ENCODE measurements at regions not wholly inside any gene's neighbourhood (a gene's known extent, or its start where the extent isn't known, plus 50 kb on each side); places are given as distances from the start of the nearest gene placed in this dataset.
"Not testable (repeated sequence)": the region's sequence is repeated elsewhere in the genome, so short reads cannot be mapped to it uniquely, and the experiment has no call there.

DNA sequence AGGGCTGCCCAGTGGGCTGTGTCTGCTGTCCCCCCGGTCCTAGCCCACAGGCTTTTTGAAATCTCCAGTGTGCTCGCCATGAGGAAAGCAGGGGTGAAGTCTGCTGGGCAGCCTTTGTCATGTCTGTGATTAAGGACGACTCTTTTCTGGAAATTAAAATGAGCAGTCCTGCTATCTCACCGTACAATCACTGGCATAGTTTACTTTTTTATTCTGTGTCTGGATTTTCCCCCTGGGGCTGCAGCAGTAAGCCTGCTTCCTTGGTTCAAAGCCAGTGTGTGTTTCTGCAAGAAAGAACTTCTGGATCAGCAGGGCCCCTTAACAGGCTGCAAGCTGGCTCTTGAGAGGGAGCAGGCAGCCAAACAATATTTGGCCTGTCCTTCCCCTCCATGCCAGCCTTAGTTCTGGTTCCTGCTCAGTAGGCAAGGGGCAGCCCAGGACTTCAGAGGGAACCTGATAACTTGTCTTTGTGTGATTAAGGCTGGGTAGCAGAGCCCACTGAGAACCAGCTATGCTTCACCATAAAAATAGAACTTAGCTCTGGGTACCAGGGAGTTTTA, 310.1 kb upstream of the PLGLB2 start:
- not testable (repeated sequence) for DNase-seq (ENCODE audit: low spot score in 2 of 2); H3K4me3 Mint-ChIP-seq; H3K9me3 Mint-ChIP-seq; ATAC-seq (ENCODE audit: low read depth); H3K27me3 Mint-ChIP-seq; H3K4me1 Mint-ChIP-seq; H3K27ac Mint-ChIP-seq; H3K36me3 Mint-ChIP-seq

DNA sequence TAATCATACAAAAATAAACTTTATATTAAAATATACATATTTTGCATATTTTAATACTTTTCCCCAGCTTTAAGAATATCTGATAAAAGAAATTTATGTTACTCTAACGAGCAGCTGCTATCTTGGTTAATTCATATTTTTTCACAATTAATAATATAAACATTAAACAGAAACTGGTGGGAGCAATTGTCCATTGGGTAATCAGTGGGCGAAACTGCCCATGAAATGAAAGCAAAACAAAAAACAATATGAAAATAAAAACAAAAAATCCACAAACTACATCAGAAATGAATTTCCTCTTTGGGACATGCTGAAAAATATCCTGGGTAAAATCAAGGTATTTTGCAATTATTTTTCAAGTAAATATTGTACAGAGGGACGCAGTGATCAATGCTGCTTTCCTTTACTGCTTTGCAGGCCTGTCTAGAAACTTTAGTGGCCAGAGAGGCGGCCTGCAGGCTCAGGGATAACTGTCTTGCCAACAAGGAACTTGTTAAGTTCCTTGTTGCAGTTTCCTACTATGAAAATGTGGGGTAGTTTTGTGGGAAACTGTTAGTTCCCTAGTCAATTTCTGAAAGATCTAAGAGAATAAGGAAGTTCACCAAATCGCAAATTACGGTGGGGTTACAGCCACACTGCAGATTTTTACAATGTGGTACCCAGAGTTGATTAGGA, 309.0 kb upstream of the PLGLB2 start:
- H3K9me3 Mint-ChIP-seq; H3K27ac Mint-ChIP-seq; H3K27me3 Mint-ChIP-seq; DNase-seq (ENCODE audit: low spot score in 2 of 2); H3K4me3 Mint-ChIP-seq; H3K4me1 Mint-ChIP-seq; H3K36me3 Mint-ChIP-seq; ATAC-seq (ENCODE audit: low read depth): not testable (repeated sequence)

DNA sequence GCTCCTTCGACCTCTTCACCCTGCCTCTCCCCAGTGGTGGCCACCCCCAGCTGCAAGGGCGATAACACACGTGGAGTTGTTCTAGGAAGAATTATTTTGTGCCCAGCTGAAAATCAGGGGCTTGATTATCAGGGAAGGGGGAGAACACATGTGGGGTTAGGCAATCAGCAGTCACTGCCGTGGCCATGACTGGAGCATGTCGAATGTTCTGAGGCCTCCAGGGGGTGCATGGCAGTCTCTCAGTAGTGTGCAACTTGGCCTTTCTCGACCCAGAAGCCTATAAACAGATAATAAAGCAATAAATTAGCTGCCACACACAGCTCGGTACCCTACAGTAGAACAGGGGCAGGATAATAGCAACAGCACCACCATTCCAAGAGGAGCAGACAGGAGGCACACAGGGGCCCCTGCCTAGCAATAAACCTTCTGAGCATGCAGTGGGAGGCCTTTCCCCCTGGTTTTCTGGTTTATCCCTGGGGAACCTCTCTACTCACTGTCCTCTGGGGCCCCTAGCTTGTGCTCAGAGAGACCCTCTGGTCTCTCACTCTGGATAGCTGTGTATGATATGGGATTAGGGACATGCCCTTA, 308.2 kb upstream of the PLGLB2 start:
- H3K4me1 Mint-ChIP-seq; DNase-seq (ENCODE audit: low spot score in 2 of 2); H3K27ac Mint-ChIP-seq; ATAC-seq (ENCODE audit: low read depth); H3K4me3 Mint-ChIP-seq; H3K36me3 Mint-ChIP-seq; H3K9me3 Mint-ChIP-seq; H3K27me3 Mint-ChIP-seq: not testable (repeated sequence)

DNA sequence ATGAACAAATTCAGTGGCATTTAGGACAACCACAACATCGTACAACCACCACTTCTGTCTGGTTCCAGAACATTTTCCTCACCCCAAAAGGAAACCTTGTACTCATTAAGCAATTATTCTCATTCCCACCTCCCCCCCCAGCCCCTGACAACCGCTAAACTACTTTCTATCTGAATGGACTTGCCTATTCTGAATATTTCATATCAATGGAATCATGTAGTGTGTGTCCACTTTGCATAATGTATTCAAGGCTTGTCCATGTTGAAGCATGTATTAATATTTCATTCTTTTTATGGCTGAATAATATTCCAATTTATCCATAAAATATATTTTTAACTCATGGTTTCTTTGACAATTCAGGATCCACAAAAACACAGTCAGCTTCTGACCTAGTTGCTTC, 307.2 kb upstream of the PLGLB2 start:
- not testable (repeated sequence) for H3K36me3 Mint-ChIP-seq; H3K27ac Mint-ChIP-seq; DNase-seq (ENCODE audit: low spot score in 2 of 2); H3K9me3 Mint-ChIP-seq; H3K4me3 Mint-ChIP-seq; H3K27me3 Mint-ChIP-seq; H3K4me1 Mint-ChIP-seq; ATAC-seq (ENCODE audit: low read depth)

DNA sequence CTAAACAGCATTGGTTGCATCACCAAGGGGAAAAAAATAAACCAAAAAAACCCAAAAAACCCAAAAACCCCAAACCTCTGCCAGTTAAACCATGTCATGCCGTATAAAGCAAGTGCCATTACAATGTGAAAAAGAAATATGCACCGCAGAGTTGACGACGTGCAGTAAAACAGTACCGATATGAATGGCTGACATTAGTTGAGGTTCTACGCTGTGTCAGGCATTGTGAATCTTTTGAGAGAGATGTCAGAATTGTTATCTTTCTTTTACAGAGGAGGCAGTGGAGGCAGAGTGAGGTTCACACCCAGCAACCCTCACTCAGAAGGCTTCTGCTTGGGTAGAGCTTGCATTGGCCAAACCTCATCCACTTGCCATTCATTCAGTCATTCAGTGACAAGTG, 306.5 kb upstream of the PLGLB2 start:
- DNase-seq (ENCODE audit: low spot score in 2 of 2); H3K27ac Mint-ChIP-seq; H3K9me3 Mint-ChIP-seq; ATAC-seq (ENCODE audit: low read depth); H3K4me3 Mint-ChIP-seq; H3K27me3 Mint-ChIP-seq; H3K36me3 Mint-ChIP-seq; H3K4me1 Mint-ChIP-seq: not testable (repeated sequence)

DNA sequence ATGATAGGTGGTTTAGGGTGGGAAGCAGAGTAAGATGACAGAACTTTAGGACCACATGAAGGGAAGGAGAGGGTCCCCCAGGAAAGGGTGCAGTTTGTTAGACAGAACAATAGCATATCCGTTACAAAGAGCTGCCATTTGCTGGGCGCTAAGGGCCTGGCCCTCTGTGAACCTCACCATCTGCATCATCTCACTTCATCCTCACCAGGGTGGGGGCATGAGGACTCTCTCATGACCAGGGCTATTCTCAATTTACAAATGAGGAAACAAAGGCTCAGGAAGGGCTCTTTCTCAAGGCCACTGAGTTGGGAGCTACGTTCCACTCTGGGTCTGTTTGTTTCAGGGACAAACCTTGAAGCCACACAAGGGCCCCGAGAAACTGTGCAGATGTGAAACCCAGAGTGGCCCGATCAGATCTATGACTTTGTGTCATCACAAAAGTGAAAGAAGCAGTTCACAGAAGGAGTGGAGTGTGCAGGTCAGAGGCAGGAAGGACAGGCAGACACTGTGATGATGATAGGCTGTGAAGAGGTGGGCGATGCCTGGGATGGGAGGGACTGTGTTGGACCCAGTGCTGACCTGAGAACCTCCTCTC, 304.8 kb upstream of the PLGLB2 start:
- H3K4me3 Mint-ChIP-seq = not testable (repeated sequence)

DNA sequence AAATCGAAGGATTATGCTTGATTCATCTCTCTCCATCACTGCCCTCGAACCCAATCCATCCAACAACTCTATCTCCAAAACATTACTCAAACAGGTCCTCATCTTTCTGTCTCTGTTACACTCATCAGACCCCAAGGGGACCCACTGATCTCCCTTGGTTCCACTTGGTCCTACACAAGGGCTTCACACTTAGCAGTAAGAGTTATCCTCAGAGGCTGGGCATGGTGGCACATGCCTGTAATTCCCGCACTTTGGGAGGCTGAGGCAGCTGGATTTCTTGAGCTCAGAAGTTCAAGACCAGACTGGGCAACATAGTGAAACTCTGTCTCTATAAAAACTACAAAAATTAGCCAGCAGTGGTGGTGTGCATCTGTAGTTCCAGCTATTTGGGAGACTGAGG, 302.9 kb upstream of the PLGLB2 start:
- not testable (repeated sequence) for DNase-seq (ENCODE audit: low spot score in 2 of 2); H3K27me3 Mint-ChIP-seq; H3K27ac Mint-ChIP-seq; ATAC-seq (ENCODE audit: low read depth); H3K4me3 Mint-ChIP-seq; H3K4me1 Mint-ChIP-seq; H3K9me3 Mint-ChIP-seq; H3K36me3 Mint-ChIP-seq

More for the DNA sequence above, 304.8 kb upstream of the PLGLB2 start:
- H3K4me1 Mint-ChIP-seq; H3K27me3 Mint-ChIP-seq; ATAC-seq (ENCODE audit: low read depth); H3K27ac Mint-ChIP-seq; H3K9me3 Mint-ChIP-seq; H3K36me3 Mint-ChIP-seq; DNase-seq (ENCODE audit: low spot score in 2 of 2): not testable (repeated sequence)

DNA sequence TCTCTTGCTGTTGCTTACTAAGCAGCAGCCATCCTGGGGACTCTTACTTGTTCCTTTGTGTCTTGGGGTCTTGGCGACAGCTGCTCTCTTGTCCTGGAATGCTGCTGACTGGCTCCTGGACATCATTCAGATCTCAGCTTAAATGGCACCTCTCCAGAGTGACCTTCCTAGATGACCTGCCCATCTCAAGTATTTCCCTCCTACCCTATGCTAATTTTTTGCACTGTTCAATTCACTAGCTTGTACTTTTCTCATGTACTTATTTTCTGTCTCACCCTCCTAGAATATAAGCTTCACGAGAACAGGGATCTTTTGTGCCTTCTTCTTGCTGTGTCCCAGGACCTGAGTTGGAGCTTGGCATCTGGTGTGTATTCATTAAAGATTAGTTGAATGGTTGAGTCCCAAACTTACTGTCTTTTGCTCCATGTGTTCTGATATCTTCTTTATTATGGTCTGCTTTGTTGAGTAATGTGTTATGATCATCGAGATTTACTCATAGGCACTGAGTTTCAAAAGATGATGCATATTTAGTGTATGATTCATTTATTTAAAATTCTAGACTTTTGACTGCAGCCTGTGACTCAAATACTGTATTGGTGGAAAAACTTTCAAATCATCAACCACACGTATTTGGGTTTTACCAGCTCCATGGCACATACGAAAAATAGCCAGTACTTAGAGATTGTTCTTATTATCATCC, 302.1 kb upstream of the PLGLB2 start:
- H3K9me3 Mint-ChIP-seq; DNase-seq (ENCODE audit: low spot score in 2 of 2); H3K4me3 Mint-ChIP-seq; H3K27ac Mint-ChIP-seq; ATAC-seq (ENCODE audit: low read depth); H3K27me3 Mint-ChIP-seq; H3K36me3 Mint-ChIP-seq; H3K4me1 Mint-ChIP-seq: not testable (repeated sequence)

DNA sequence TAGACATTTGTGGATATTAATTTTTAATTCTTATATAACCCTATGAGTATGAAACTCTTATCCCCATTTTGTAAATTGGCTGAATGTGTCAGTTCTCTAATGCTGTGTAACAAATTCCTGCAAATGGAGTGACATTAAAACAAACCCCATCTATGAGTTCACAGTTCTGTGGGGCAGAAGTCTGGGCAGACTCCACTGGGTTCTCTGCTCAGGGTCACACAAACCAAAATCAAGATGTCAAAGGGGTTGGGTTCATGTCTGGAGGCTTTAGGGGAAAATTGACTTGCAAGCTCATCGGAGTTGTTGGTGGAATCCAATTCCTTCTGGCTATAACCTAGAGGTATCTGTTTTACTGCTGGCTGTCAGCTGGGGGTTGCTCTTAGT, 301.6 kb upstream of the PLGLB2 start:
- H3K27me3 Mint-ChIP-seq; ATAC-seq (ENCODE audit: low read depth); H3K36me3 Mint-ChIP-seq; H3K4me3 Mint-ChIP-seq; H3K9me3 Mint-ChIP-seq; H3K4me1 Mint-ChIP-seq; H3K27ac Mint-ChIP-seq; DNase-seq (ENCODE audit: low spot score in 2 of 2): not testable (repeated sequence)

DNA sequence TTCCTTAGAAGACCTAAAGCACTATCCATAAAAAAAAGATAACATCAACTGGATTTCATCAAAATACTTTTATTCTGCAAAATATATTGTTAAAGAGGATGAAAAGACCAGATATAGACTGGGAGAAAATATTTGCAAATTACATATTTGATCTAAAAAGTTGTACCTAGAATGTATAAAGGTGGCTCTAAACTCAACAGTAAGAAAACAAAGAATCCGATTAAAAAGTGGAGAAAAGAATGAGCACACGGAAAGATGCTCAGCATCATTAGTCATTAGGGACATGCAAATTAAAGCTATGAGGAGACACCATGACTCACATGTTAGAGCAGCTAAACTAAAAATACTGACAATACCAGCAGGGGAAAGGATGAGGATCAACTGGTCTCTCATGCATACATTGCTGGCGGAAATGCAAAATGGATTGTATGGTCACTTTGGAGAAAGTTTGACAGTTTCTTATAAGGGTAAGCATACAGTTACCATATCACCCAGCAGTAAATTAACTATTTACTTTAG, 298.4 kb upstream of the PLGLB2 start:
- H3K4me1 Mint-ChIP-seq; H3K36me3 Mint-ChIP-seq; DNase-seq (ENCODE audit: low spot score in 2 of 2); H3K27ac Mint-ChIP-seq; H3K27me3 Mint-ChIP-seq; H3K4me3 Mint-ChIP-seq; H3K9me3 Mint-ChIP-seq: not testable (repeated sequence)
- peak; percentile 24 for ATAC-seq (ENCODE audit: low read depth)

DNA sequence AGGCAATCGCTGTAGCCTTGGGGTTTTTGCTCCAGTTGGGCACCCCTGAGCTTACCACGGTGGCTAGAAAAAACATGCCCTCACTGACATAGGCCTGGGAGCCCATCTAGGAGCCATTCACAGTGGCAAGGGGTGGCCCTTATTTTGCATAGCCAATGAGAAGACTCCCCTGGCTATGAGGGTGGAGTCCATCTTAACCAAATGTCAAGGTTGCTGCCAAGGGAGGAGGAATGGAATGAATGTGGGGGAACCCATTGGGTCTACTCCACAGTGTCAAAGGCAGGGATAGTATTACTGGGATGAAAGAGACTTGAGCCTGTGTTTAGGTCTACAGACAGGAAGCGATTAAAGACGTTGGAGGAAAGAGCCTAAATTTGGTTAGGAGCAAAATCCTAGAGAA, 295.7 kb upstream of the PLGLB2 start:
- not testable (repeated sequence) for ATAC-seq (ENCODE audit: low read depth); H3K27me3 Mint-ChIP-seq; H3K9me3 Mint-ChIP-seq; H3K36me3 Mint-ChIP-seq; DNase-seq (ENCODE audit: low spot score in 2 of 2); H3K4me3 Mint-ChIP-seq; H3K27ac Mint-ChIP-seq; H3K4me1 Mint-ChIP-seq

DNA sequence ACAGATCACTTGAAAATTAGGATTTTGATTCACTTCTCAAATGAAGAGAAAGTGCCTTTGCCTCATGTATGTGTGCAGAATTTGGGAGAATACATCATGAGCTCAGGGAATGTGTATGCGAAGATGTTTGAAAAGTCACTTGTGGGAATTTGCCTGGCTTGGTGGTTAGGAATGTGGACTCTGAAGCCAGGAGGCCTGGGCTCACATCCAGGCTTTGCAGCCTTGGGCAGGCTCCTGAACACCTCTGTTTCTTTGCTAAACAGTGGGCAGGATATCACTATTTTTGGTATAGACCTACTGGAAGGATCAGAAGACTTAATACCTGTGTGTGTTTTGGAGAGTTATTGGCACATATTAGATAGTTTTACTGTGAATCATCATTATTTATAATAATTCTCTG, 295.0 kb upstream of the PLGLB2 start:
- H3K36me3 Mint-ChIP-seq; H3K27me3 Mint-ChIP-seq; H3K4me1 Mint-ChIP-seq; H3K4me3 Mint-ChIP-seq; ATAC-seq (ENCODE audit: low read depth); H3K27ac Mint-ChIP-seq; DNase-seq (ENCODE audit: low spot score in 2 of 2); H3K9me3 Mint-ChIP-seq: not testable (repeated sequence)

DNA sequence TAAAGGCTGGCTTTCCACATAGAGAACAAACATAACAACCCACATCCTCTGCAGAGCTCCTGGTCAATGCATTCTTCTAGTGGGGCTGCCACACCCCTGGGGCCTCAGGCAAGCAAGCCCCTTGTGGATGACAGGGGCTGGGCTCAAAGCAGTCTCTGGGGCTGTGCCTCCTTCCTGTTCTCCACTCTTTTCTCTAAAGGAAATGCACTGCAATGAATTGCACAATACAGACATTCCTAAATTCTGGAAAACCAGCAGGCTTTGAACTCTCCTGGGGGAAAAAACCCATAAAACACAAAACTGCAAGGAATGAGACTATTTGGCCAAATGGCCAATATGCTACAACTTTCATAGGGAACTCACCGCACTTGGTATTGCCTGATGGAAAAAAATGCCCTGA, 293.9 kb upstream of the PLGLB2 start:
- H3K27ac Mint-ChIP-seq; H3K9me3 Mint-ChIP-seq; H3K4me1 Mint-ChIP-seq; H3K36me3 Mint-ChIP-seq; H3K4me3 Mint-ChIP-seq; DNase-seq (ENCODE audit: low spot score in 2 of 2); H3K27me3 Mint-ChIP-seq; ATAC-seq (ENCODE audit: low read depth): not testable (repeated sequence)

DNA sequence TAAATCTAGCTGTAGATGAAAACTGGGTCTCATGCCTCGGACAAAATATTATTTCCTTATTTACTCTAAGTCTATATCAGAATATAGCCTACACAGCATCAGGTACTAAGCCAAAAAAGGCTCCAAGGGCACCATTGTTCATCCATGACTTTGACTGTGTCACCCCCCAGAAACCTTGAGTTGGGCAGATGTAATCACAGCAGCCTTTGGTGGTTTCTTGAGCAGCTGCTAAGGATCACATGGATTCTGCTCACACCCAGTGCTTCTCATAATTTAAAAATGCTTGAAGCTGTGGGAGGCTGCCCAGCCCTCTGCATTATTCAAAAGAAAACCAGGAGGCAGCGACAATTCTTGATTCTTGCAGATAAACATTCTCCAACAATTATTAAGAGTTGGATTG, 293.5 kb upstream of the PLGLB2 start:
- not testable (repeated sequence) for H3K27ac Mint-ChIP-seq; H3K4me1 Mint-ChIP-seq; H3K27me3 Mint-ChIP-seq; H3K9me3 Mint-ChIP-seq; DNase-seq (ENCODE audit: low spot score in 2 of 2); H3K36me3 Mint-ChIP-seq; H3K4me3 Mint-ChIP-seq; ATAC-seq (ENCODE audit: low read depth)
